Upper lobe of right lung (tissue), 1 donor: ENCODE measurements at regions not wholly inside any gene's neighbourhood (a gene's known extent, or its start where the extent isn't known, plus 50 kb on each side); places are given as distances from the start of the nearest gene placed in this dataset.
A peak's percentile ranks its signal among the peaks of the same experiment; 100 is the strongest.

Experiments used
- ATAC-seq: fragments of 200-7000 bp; cut with Tn5 transposase; one replicate; pipeline ENCODE4 v1.9.1; 2020; ENCODE audit warnings: mild to moderate bottlenecking, moderate library complexity
- DNase-seq: peaks from one replicate; pipeline ENCODE4 v3.0.0-alpha.2; 2020
- H3K27ac ChIP-seq: fragments of 200-600 bp; one replicate; pipeline ENCODE4 v1.8.0; 2022
- H3K27me3 ChIP-seq: fragments of 200-600 bp; one replicate; pipeline ENCODE4 v1.8.0; 2022; ENCODE audit warnings: mild to moderate bottlenecking
- H3K36me3 ChIP-seq: fragments of 200-600 bp; one replicate; pipeline ENCODE4 v1.8.0; 2022
- H3K4me1 ChIP-seq: fragments of 200-600 bp; one replicate; pipeline ENCODE4 v1.8.0; 2022
- H3K4me3 ChIP-seq: fragments of 200-600 bp; one replicate; pipeline ENCODE4 v1.8.0; 2022; ENCODE audit warnings: mild to moderate bottlenecking
- H3K9me3 ChIP-seq: fragments of 200-600 bp; one replicate; pipeline ENCODE4 v1.8.0; 2022
- intact Hi-C: fragments of 100-400 bp; cut with DNase I; formaldehyde crosslinking; loops from one replicate; pipeline ENCODE4 v1.11.0; 2022
- TF ChIP-seq, protein P1 (sequence below): fragments of 200-600 bp; IDR thresholded peaks from one replicate; pipeline ENCODE4 v1.8.0; 2022; ENCODE audit warnings: antibody characterized with exemption
- donor health status: DM: no; HTN: yes; CAD: no; lungs with severe emphysema.

DNA sequence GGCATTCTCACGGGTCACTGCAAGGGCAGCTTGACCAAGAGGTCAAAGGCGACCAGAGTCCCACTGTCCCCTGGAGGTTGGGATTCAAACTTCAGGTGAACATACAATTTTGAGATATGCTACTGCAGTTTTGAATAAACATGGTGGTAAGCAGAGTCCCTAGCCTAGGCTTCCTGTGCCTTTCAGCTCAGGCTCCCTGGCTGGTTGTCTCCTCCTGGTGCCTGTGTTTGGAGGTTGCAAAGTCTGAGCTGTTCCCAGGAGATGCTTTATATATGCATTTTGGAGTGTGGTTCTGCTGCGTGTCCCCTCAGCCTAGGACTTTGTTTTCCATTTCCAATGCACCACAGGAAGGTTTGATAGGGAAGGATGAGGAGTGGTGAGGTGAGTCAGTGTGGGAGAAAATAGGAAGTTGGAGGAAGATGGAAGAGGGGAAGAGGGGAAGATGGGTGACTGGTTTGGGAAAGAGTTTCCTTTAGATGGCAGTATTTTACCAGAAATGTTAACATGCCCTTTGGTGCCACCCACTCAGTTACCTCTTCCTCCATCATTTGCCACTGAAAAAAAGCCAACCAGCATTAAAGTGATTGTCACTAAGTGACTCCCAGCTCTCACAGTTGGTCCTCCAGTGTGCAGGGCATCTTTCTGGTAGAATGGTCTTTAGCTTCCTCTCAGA is 211.7 kb upstream of the AGTR2 start:
- no peaks in the 10 kb centered on the region for H3K9me3 ChIP-seq
- H3K36me3 ChIP-seq = no peaks in the 10 kb centered on the region
- no peak overlapping the region for H3K4me3 ChIP-seq
- ATAC-seq (no peak), DNase-seq (no peak)
- H3K27me3 ChIP-seq = no peaks in the 10 kb centered on the region
- no peaks in the 10 kb centered on the region for H3K4me1 ChIP-seq
- no peak overlapping the region for H3K27ac ChIP-seq
- intact Hi-C loops = no loop called here
- TF ChIP-seq, protein P1, sequence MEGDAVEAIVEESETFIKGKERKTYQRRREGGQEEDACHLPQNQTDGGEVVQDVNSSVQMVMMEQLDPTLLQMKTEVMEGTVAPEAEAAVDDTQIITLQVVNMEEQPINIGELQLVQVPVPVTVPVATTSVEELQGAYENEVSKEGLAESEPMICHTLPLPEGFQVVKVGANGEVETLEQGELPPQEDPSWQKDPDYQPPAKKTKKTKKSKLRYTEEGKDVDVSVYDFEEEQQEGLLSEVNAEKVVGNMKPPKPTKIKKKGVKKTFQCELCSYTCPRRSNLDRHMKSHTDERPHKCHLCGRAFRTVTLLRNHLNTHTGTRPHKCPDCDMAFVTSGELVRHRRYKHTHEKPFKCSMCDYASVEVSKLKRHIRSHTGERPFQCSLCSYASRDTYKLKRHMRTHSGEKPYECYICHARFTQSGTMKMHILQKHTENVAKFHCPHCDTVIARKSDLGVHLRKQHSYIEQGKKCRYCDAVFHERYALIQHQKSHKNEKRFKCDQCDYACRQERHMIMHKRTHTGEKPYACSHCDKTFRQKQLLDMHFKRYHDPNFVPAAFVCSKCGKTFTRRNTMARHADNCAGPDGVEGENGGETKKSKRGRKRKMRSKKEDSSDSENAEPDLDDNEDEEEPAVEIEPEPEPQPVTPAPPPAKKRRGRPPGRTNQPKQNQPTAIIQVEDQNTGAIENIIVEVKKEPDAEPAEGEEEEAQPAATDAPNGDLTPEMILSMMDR = no peak

GRCh38 chrX:115960440-115961084 is 210.0 kb upstream of the AGTR2 start:
- ATAC-seq = no peak

GRCh38 chrX:115966920-115967319 is 203.6 kb upstream of the AGTR2 start:
- Histone ChIP-seq H3K27ac (no peak overlapping the region), H3K4me1 (no peaks in the 10 kb centered on the region), H3K4me3 (no peak overlapping the region), H3K9me3 (no peaks in the 10 kb centered on the region), H3K27me3 (no peaks in the 10 kb centered on the region), H3K36me3 (no peaks in the 10 kb centered on the region)
- DNase-seq (no peak), ATAC-seq (no peak)
- intact Hi-C loops = no loop called here
- TF ChIP-seq, protein P1 = no peak

More at GRCh38 chrX:115960440-115961084, 210.0 kb upstream of the AGTR2 start:
- no peaks in the 10 kb centered on the region for H3K4me1 ChIP-seq
- intact Hi-C loops = no loop called here
- H3K36me3 ChIP-seq = no peaks in the 10 kb centered on the region
- no peak for DNase-seq
- no peaks in the 10 kb centered on the region for H3K27me3 ChIP-seq
- H3K27ac ChIP-seq = no peak overlapping the region
- H3K9me3 ChIP-seq = no peaks in the 10 kb centered on the region
- H3K4me3 ChIP-seq = no peak overlapping the region
- TF ChIP-seq, protein P1 = no peak

DNA sequence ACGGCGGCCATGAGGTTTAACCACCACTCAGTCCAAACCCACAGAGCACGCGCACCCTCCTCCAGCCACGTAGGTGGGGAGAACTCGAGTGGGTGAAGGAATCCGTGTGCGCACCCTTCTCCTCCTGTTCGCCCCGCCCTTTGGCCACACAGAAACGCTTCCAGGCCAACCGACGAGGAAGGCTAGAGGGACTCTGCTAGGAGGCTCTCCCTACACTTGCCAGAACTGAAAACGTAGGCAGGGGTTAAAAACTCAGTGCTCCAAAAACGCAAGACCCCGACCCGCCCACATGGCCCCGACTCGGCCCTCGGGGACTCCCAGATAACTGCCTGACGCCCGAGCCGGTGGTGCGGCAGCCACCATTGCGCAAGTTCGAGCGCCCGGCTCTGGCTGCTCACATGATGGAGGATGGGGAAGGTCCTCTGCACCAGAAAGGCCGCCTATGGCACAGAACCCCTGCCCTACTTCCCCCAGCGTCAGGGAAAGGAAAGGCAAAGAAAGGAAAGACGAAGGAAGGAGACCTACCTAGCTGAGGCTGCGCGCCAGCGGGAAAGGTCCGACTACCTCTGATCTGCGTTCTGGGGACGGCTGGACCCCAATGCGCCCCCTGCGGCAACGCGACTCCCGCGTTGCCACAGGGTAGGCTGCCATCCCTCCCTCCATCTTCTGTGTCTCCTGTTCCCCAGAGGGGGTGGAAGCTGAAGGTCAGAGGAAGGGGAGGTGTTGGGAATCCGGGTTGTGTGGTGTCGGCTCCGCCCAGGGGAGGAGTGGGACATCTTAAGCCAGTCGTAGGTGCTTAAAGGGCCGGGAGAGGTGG is 201.9 kb upstream of the AGTR2 start:
- peak overlapping the region; percentile 45 for H3K4me3 ChIP-seq
- no peaks in the 10 kb centered on the region for H3K27me3 ChIP-seq
- H3K36me3 ChIP-seq = no peaks in the 10 kb centered on the region
- intact Hi-C loops = no loop called here
- no peaks in the 10 kb centered on the region for H3K4me1 ChIP-seq
- TF ChIP-seq, protein P1 = no peak
- ATAC-seq = peak; percentile 93
- H3K27ac ChIP-seq = peak overlapping the region; percentile 30
- H3K9me3 ChIP-seq = no peaks in the 10 kb centered on the region
- peak; percentile 76 for DNase-seq

- TF ChIP-seq, protein P1 = no peak
- H3K27me3 ChIP-seq = no peaks in the 10 kb centered on the region
Measured at GRCh38 chrX:115970718-115971117, 199.8 kb upstream of the AGTR2 start.

More at GRCh38 chrX:115970718-115971117, 199.8 kb upstream of the AGTR2 start:
- ATAC-seq (no peak), DNase-seq (no peak)
- no peaks in the 10 kb centered on the region for H3K9me3 ChIP-seq
- intact Hi-C loops = no loop called here
- H3K36me3 ChIP-seq = no peaks in the 10 kb centered on the region
- no peaks in the 10 kb centered on the region for H3K4me1 ChIP-seq
- H3K4me3 ChIP-seq = no peak overlapping the region
- no peak overlapping the region for H3K27ac ChIP-seq
